Neural cell (in vitro differentiated cells): ENCODE measurements at regions not wholly inside any gene's neighbourhood (a gene's known extent, or its start where the extent isn't known, plus 50 kb on each side); places are given as distances from the start of the nearest gene placed in this dataset.

Experiments used
- H2AFZ ChIP-seq: fragments of 200-600, 300-800 bp; sonication (generic), shearing (Covaris generic); 2 replicates; pipeline ENCODE4 v1.6.0; 2014; ENCODE audit warnings: low read depth, mild to moderate bottlenecking, antibody characterized with exemption, low read length, moderate library complexity
- H3F3A ChIP-seq: fragments of 200-600 bp; shearing (Covaris generic); 2 replicates; pipeline ENCODE4 v1.6.1; 2016; ENCODE audit warnings: mild to moderate bottlenecking, moderate library complexity, mixed read lengths, antibody characterized with exemption, low read length; ENCODE audit not compliant: insufficient read depth, poor library complexity, severe bottlenecking
- H3K27ac ChIP-seq: fragments of 200-600, 300-800 bp; sonication (generic), shearing (Covaris generic); 2 replicates; pipeline ENCODE4 v1.5.1; 2014; ENCODE audit warnings: mild to moderate bottlenecking, low read length, moderate library complexity
- H3K27me3 ChIP-seq: fragments of 300-800, 200-600 bp; sonication (generic), shearing (Covaris generic); 2 replicates; pipeline ENCODE4 v1.6.0; 2014; ENCODE audit warnings: mild to moderate bottlenecking, low read depth, low read length, moderate library complexity; ENCODE audit not compliant: insufficient read depth
- H3K36me3 ChIP-seq: fragments of 300-800, 200-600 bp; sonication (generic), shearing (Covaris generic); 2 replicates; pipeline ENCODE4 v1.5.1; 2014; ENCODE audit warnings: mild to moderate bottlenecking, antibody characterized with exemption, low read length, moderate library complexity; ENCODE audit not compliant: insufficient read depth
- H3K4me2 ChIP-seq: fragments of 300-800, 200-600 bp; sonication (generic), shearing (Covaris generic); 2 replicates; pipeline ENCODE4 v1.6.0; 2014; ENCODE audit warnings: mild to moderate bottlenecking, low read length
- H3K4me3 ChIP-seq: fragments of 300-800, 200-600 bp; sonication (generic), shearing (Covaris generic); 2 replicates; pipeline ENCODE4 v1.5.1; 2014; ENCODE audit warnings: mild to moderate bottlenecking, low read length, moderate library complexity
- H3K79me2 ChIP-seq: fragments of 200-600 bp; shearing (Covaris generic); replicated peaks from 2 replicates; pipeline ENCODE4 v1.6.0; 2014; ENCODE audit warnings: mild to moderate bottlenecking, low read length, moderate library complexity; ENCODE audit not compliant: insufficient read depth
- H3K9ac ChIP-seq: fragments of 300-800, 200-600 bp; sonication (generic), shearing (Covaris generic); 2 replicates; pipeline ENCODE4 v1.6.1; 2016; ENCODE audit warnings: mild to moderate bottlenecking, low read length, mixed read lengths
- H3K9me2 ChIP-seq: fragments of 200-600 bp; shearing (Covaris generic); 2 replicates; pipeline ENCODE4 v1.6.1; 2016; ENCODE audit warnings: mild to moderate bottlenecking, low read length, mixed read lengths; ENCODE audit not compliant: insufficient read depth
- H3K9me3 ChIP-seq: fragments of 200-600, 300-800 bp; sonication (generic), shearing (Covaris generic); 2 replicates; pipeline ENCODE4 v1.6.1; 2016; ENCODE audit warnings: mild to moderate bottlenecking, mixed run types, low read length, moderate library complexity, mixed read lengths
- H4K20me1 ChIP-seq: fragments of 200-600 bp; shearing (Covaris generic); 2 replicates; pipeline ENCODE4 v1.6.1; 2016; ENCODE audit warnings: mild to moderate bottlenecking, mixed run types; ENCODE audit not compliant: insufficient read depth
- EP300 ChIP-seq: fragments of 450-650 bp; conservative IDR thresholded peaks from 2 replicates; pipeline ENCODE4 v1.6.1; 2014; ENCODE audit warnings: antibody characterized with exemption, mild to moderate bottlenecking, moderate library complexity; ENCODE audit not compliant: poor library complexity, severe bottlenecking
- EZH2 ChIP-seq: fragments of 200-600, 300-800 bp; shearing (Covaris generic), sonication (generic); IDR thresholded peaks from 2 replicates; pipeline ENCODE4 v1.6.1; 2014; ENCODE audit warnings: antibody characterized with exemption, low read length, borderline replicate concordance, mild to moderate bottlenecking; ENCODE audit not compliant: insufficient read depth, poor library complexity, severe bottlenecking
- MXI1 ChIP-seq: fragments of 450-650 bp; conservative IDR thresholded peaks from 2 replicates; pipeline ENCODE4 v1.6.1; 2014; ENCODE audit warnings: antibody characterized with exemption, mild to moderate bottlenecking; ENCODE audit not compliant: poor library complexity, severe bottlenecking
- POLR2AphosphoS5 ChIP-seq: IDR thresholded peaks from 2 replicates; pipeline ENCODE4 v1.6.1; 2012
- RAD21 ChIP-seq: fragments of 450-650 bp; conservative IDR thresholded peaks from 2 replicates; pipeline ENCODE4 v1.6.1; 2014; ENCODE audit warnings: antibody characterized with exemption, mild to moderate bottlenecking, moderate library complexity
- SMC3 ChIP-seq: fragments of 450-650 bp; conservative IDR thresholded peaks from 2 replicates; pipeline ENCODE4 v1.6.1; 2014; ENCODE audit warnings: antibody characterized with exemption, mild to moderate bottlenecking, moderate library complexity; ENCODE audit not compliant: poor library complexity
- TAF1 ChIP-seq: IDR thresholded peaks from 2 replicates; pipeline ENCODE4 v1.6.1; 2012; ENCODE audit warnings: low read depth
- TF ChIP-seq, protein P1 (sequence below): fragments of 450-650 bp; IDR thresholded peaks from 2 replicates; pipeline ENCODE4 v1.5.1; 2014; ENCODE audit warnings: antibody characterized with exemption, mild to moderate bottlenecking, moderate library complexity; ENCODE audit not compliant: poor library complexity, severe bottlenecking
- TF ChIP-seq, protein P2 (sequence below): IDR thresholded peaks from 2 replicates; pipeline ENCODE4 v1.6.1; 2012; ENCODE audit warnings: borderline replicate concordance

DNA sequence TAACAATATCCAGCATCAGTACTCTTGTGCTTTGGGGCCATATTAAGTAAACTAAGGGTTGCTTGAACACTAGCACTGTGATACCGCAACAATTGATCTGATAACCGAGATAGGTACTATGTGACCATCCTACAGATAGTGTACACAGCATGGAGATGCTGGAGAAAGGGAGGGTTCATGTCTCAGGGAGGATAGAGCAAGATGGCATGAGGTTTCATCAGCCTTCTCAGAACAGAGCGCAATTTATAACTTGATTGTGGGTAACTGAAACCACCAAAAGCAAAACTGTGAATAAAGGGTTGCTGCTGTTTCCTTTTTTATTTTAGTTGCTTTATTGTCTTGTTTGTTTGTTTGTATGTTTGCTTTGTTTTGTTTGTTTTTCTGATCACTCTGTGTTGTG is 1449.7 kb downstream of the PCDH7 start:
- no peaks in the 10 kb centered on the region for H3K27me3 ChIP-seq
- no peak overlapping the region for H3K4me2 ChIP-seq
- H3K9me2 ChIP-seq: no peaks in the 10 kb centered on the region
- H3F3A ChIP-seq: no peaks in the 10 kb centered on the region
- H3K9me3 ChIP-seq: no peaks in the 10 kb centered on the region
- no peaks in the 10 kb centered on the region for H4K20me1 ChIP-seq
- H2AFZ ChIP-seq: no peak overlapping the region
- H3K9ac ChIP-seq: no peak overlapping the region
- H3K4me3 ChIP-seq: no peak overlapping the region
- TF ChIP-seq EZH2 (no peak), MXI1 (no peak), EP300 (no peak), TAF1 (no peak), POLR2AphosphoS5 (no peak), SMC3 (no peak), RAD21 (no peak)
- TF ChIP-seq, protein P1, sequence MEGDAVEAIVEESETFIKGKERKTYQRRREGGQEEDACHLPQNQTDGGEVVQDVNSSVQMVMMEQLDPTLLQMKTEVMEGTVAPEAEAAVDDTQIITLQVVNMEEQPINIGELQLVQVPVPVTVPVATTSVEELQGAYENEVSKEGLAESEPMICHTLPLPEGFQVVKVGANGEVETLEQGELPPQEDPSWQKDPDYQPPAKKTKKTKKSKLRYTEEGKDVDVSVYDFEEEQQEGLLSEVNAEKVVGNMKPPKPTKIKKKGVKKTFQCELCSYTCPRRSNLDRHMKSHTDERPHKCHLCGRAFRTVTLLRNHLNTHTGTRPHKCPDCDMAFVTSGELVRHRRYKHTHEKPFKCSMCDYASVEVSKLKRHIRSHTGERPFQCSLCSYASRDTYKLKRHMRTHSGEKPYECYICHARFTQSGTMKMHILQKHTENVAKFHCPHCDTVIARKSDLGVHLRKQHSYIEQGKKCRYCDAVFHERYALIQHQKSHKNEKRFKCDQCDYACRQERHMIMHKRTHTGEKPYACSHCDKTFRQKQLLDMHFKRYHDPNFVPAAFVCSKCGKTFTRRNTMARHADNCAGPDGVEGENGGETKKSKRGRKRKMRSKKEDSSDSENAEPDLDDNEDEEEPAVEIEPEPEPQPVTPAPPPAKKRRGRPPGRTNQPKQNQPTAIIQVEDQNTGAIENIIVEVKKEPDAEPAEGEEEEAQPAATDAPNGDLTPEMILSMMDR: no peak
- TF ChIP-seq, protein P2, sequence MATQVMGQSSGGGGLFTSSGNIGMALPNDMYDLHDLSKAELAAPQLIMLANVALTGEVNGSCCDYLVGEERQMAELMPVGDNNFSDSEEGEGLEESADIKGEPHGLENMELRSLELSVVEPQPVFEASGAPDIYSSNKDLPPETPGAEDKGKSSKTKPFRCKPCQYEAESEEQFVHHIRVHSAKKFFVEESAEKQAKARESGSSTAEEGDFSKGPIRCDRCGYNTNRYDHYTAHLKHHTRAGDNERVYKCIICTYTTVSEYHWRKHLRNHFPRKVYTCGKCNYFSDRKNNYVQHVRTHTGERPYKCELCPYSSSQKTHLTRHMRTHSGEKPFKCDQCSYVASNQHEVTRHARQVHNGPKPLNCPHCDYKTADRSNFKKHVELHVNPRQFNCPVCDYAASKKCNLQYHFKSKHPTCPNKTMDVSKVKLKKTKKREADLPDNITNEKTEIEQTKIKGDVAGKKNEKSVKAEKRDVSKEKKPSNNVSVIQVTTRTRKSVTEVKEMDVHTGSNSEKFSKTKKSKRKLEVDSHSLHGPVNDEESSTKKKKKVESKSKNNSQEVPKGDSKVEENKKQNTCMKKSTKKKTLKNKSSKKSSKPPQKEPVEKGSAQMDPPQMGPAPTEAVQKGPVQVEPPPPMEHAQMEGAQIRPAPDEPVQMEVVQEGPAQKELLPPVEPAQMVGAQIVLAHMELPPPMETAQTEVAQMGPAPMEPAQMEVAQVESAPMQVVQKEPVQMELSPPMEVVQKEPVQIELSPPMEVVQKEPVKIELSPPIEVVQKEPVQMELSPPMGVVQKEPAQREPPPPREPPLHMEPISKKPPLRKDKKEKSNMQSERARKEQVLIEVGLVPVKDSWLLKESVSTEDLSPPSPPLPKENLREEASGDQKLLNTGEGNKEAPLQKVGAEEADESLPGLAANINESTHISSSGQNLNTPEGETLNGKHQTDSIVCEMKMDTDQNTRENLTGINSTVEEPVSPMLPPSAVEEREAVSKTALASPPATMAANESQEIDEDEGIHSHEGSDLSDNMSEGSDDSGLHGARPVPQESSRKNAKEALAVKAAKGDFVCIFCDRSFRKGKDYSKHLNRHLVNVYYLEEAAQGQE: no peak
- no peaks in the 10 kb centered on the region for H3K79me2 ChIP-seq
- no peaks in the 10 kb centered on the region for H3K36me3 ChIP-seq
- no peak overlapping the region for H3K27ac ChIP-seq

DNA sequence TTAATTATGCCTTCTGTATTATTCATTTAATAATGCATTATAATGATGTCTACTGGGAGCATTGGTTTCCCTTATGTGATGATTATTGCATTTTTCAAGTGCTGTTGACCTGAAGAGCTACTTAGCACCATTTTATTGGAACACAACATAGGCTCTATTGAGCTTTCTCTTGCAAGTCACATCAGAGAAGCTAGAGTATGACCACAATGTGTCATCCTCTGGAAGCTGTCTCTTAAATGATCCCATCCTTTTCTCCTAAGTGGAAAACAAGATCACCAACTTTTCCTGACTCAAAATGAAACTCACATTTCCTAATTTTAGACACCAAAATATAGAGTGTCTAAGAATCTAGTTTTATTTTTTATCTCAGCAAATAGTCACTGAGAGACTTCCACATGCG is 1451.9 kb downstream of the PCDH7 start:
- Histone ChIP-seq H3K9me2 (no peaks in the 10 kb centered on the region), H3K9ac (no peak overlapping the region), H3K4me3 (no peak overlapping the region), H3K4me2 (no peak overlapping the region), H3K79me2 (no peaks in the 10 kb centered on the region), H3K27ac (no peak overlapping the region), H3K36me3 (no peaks in the 10 kb centered on the region), H3K27me3 (no peaks in the 10 kb centered on the region), H3K9me3 (no peaks in the 10 kb centered on the region), H4K20me1 (no peaks in the 10 kb centered on the region), H3F3A (no peaks in the 10 kb centered on the region), H2AFZ (no peak overlapping the region)
- TF ChIP-seq SMC3: no peak
- TF ChIP-seq, protein P1: no peak
- TF ChIP-seq EZH2: no peak
- TF ChIP-seq RAD21: no peak
- no peak for TF ChIP-seq TAF1
- no peak for TF ChIP-seq EP300
- no peak for TF ChIP-seq MXI1
- TF ChIP-seq, protein P2: no peak
- no peak for TF ChIP-seq POLR2AphosphoS5
